NCI-H774 (cell line): ENCODE measurements at regions not wholly inside any gene's neighbourhood (a gene's known extent, or its start where the extent isn't known, plus 50 kb on each side); places are given as distances from the start of the nearest gene placed in this dataset.

ENCODE experiments used
- DNase-seq: peaks from one replicate; lab custom pipeline; 2025; lab: John Stamatoyannopoulos, UW

GRCh38 chr13:59121507-59121906 is 1042.2 kb downstream of the DIAPH3 start:
- DNase-seq: no peak

DNA sequence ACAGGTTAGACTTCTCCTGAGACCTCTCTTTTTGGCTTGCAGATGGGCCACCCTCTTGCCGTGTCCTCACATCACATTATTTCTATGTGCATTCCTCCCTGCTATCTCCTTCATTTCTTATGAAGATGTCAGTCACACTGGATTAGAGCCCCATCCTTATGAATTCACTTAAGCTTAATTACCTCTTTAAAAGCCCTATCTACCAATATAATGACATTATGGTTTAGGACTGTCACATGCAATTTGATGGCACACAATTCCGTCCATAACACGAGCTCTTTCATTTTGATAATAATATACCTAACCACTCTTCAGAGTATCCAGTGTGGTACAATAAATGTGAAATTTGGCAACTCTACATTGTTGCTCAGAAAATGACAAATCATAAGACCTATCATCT is 1037.3 kb downstream of the DIAPH3 start:
- DNase-seq: no peak

DNA sequence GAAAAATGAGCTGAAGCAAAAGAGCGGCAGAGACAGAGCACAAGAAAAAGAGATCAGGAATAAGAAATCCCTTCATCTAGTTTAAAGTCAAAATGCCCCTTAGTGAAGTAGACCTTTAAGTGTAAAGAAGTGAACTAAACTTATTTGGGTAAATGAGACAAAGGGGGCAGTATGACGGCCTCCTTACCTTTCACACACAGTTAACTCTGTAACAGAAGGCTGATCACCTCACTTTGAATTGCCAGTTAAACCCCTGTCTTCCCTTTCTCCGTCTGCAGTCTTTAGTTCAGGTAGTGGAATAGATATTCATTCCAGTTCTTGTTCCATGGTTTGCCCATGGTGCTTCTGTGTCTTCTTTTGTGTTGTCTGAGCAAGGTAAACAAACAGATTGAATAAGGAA is 1029.8 kb downstream of the DIAPH3 start:
- DNase-seq: no peak

GRCh38 chr13:59144700-59145099 is 1019.0 kb downstream of the DIAPH3 start:
- no peak for DNase-seq

- DNase-seq: no peak
Observed at GRCh38 chr13:59145381-59145780, 1018.3 kb downstream of the DIAPH3 start.

DNA sequence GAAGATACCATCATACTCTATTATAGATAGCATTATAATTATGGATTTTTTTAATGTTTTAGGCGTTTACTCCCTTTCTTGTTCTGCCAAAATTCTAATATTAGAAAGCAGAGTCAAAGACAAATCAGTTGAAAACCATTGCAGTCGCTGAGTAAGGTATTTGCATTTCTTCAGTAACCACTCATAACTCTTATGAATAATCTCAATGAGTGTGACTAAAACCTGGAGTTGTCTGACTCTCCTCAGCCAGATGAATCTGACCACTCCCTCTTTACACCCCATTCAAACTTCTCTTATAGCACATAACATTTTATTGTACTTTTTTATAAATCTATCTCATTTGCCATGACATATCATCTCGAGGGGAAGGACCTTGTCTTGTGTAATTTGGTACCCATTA is 1006.5 kb downstream of the DIAPH3 start:
- no peak for DNase-seq

DNA sequence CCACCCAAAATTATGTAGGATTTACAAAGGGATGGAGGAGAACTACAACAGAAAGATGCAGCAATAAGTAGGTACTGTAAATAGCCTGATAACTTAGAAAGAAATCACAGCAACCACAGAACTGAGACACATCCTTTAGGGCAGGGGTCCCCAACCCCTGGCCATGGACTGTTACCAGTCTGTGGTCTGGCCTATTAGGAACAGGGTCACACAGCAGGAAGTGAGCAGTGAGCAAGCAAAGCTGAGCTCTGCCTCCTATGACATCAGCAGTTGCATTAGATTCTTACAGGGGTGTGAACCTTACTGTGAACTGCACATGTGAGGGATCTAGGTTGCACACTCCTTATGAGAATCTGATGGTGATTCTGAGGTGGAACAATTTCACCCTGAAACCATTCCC is 997.6 kb downstream of the DIAPH3 start:
- no peak for DNase-seq

- DNase-seq: no peak
Observed at GRCh38 chr13:59172076-59172475, 991.7 kb downstream of the DIAPH3 start.

- DNase-seq: no peak
Observed at GRCh38 chr13:59176775-59177174, 987.0 kb downstream of the DIAPH3 start.

GRCh38 chr13:59178344-59178743 is 985.4 kb downstream of the DIAPH3 start:
- no peak for DNase-seq

- no peak for DNase-seq
Observed at GRCh38 chr13:59182241-59182640, 981.5 kb downstream of the DIAPH3 start.

DNA sequence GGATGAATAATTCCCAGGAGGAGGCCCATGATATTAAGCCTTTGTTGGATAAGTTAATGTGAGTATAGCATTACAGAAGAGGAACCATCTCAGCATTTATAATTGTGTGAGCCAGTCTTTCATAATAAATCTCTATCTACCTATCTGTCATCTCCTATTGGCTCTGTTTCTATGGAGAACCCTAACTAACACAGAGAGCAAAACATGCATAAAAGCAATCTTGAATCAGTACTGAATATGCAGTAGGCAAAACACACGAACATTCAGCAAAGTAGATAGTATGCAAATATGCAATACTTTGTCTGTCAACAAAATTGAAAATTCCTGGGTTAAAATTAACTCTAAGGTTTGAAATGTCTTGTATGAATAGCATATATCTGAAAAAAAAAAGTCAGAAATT is 966.3 kb downstream of the DIAPH3 start:
- no peak for DNase-seq

DNA sequence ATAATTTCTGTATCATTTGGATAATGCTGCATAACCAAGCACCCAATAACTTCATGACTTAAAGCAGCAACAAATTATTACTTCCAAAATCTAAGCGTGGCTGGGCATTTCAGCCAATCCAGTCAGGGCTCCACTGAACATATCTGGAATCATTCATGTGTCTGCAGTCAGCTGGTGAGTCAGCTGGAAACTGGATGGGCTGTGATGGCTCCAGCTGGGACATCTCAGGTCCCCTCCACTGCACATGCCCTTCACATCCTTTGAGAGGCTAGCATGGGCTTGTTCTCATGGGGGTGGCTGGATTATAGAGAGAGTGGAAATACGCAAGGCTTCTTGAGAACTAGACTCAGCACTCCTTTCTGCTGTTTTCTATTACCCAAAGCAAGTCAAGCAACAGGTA is 961.9 kb downstream of the DIAPH3 start:
- no peak for DNase-seq

- DNase-seq: no peak
Observed at GRCh38 chr13:59203855-59204254, 959.9 kb downstream of the DIAPH3 start.

GRCh38 chr13:59205501-59205900 is 958.2 kb downstream of the DIAPH3 start:
- no peak for DNase-seq

GRCh38 chr13:59208405-59209195 is 955.1 kb downstream of the DIAPH3 start:
- DNase-seq: no peak

DNA sequence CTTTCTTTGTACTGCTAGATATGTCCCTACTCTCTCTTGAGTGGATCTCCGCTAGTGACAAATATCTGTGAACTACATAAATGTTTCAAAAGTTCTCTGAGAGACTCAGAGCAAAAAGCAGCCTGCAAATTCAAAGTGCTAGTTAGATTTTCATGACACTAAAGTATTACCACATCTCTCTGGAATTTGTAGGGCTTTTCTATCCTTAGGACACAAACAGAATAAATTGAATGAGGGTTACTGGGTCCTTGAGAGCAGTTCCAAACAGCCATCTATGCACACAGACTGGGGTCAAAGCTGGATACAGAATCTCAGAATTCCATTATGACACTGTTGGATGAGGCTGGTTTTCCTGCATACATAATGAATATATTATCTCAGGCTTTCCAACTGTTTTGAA is 953.2 kb downstream of the DIAPH3 start:
- DNase-seq: no peak

DNA sequence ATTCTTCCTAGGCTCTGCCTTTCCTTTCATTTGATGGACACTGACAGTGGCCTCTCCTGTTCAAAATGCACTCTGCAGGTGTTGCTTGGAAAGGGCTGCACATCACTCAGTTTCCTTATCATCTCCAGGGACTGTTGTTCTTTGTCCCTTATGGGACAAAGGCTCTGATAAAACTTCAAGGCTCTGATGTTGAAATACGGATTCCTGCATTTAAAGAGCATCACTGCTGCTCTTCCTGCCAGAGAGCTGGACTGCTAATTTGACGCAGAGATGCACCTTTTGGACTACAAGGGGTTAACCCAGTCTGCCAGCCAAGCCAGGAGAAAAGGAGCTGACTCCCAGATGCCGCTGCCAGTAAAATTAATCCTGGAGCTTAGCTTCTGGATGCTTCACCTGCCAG is 952.1 kb downstream of the DIAPH3 start:
- DNase-seq: no peak

DNA sequence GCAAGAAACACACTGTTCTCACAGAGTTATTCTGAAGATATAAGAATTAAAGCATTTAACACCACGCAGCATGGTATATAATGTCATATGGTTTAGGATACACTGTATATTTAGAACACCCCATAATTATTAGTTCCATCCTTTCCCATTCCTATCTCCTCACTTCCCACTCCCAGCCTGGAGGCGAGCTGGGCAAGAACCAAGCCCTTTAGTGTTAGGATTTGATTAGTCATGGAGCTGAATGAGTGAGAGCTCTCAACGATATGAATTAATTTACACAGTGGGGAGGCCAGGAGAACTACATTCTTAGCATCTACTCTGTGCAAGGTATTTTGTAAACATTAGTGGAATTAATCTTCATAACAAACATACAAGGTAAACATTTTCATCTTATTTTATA is 934.3 kb downstream of the DIAPH3 start:
- no peak for DNase-seq

DNA sequence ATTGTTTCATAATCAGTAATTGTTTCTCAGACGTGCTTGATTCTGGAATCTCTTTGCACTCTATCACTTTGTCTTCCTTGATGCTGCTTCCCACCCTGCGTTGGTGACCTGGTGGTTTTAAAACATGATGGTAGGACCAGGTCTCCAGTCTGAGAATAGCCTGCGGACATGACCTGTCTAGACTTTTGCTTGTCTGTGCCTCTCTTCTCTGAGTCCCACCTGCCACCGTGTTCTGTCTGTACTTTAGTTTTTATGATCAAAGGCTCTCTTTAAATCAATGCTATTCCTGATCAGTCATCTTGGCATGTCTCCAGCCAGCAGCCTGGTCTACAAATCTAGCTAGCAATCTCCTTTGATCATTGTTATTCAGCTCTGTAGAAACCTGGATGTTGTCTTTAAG is 933.9 kb downstream of the DIAPH3 start:
- no peak for DNase-seq

DNA sequence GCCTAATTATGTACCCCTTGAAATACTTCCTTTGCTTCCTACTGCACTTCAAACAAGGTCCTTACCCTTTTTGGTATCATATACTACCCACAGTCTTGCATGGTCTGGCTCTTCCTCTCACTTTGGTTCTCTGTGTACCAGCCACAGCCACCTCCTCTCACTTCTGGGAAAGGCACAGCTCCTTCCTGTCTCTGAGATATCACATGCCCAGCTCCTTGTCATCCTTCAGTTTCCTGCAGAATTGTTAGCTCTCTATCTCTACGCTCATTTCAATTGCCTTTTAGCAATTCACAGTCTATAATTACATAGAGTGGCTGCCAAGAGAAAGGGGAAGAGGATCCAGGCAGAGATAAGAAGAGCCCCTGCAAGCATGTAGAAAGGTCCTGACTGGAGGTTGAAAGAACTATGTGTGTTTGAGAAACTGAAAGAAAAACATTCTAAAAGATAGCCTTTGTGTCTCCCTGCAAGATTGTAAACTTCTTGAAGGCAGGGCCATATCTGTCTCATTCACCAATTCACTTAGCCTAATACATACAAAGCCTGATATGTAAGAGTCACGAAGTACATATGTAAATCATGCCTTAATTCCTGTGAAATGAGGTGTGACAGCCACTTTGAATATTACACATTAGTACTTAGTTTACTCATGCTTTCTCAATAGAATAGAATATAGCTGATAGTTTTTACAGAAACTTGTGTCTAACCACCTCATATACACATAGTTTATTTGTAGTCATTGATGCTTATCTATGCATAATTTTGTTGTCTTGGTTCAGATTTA is 933.1 kb downstream of the DIAPH3 start:
- no peak for DNase-seq

DNA sequence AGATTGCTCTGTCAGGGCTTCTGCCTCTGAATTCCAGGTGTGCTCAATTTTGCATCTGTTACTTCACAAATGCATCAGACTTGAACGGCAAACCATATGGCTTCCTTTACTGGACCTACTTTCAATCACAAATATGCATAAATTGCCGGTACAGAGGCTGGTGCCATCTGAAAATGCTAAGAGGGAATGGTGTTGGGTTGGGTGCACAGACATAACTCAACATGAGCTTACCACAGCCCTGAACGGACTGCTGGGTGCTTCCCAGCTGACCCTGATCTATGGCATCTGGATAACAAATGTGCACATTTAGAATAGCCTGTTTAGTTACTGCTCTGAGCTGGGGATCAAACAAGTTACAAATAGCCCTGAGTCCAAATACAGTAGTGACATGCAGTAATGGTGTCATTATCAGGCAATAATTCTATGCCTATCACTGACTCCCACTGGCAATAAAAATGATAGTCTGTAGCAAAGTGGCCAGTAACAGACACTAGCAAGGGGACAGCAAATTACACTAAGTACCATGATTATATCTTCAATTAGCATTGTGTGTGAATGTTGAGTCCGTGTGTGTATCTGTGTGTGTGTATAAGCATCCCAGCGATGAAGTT is 927.3 kb downstream of the DIAPH3 start:
- DNase-seq: no peak

- no peak for DNase-seq
Observed at GRCh38 chr13:59236944-59237343, 926.8 kb downstream of the DIAPH3 start.
